ENCODE measurements at regions not wholly inside any gene's neighbourhood (a gene's known extent, or its start where the extent isn't known, plus 50 kb on each side); places are given as distances from the start of the nearest gene placed in this dataset.
"Not testable (repeated sequence)": the region's sequence is repeated elsewhere in the genome, so short reads cannot be mapped to it uniquely, and the experiment has no call there.

GRCh38 chr3:5357089-5357488 is 169.6 kb downstream of the EDEM1 start:
- no peak for DNase-seq (ENCODE audit: low read depth)

GRCh38 chr3:5358911-5359310 is 171.4 kb downstream of the EDEM1 start:
- DNase-seq (ENCODE audit: low read depth) = no peak

GRCh38 chr3:5360453-5360852 is 172.9 kb downstream of the EDEM1 start:
- DNase-seq (ENCODE audit: low read depth) = no peak

- DNase-seq (ENCODE audit: low read depth) = no peak
These were observed 179.2 kb downstream of the EDEM1 start for GRCh38 chr3:5366746-5367145.

- DNase-seq (ENCODE audit: low read depth) = not testable (repeated sequence)
These were observed 184.0 kb downstream of the EDEM1 start for GRCh38 chr3:5371555-5371954.

GRCh38 chr3:5376761-5377160 is 189.3 kb downstream of the EDEM1 start:
- DNase-seq (ENCODE audit: low read depth) = no peak

GRCh38 chr3:5379266-5379665 is 191.8 kb downstream of the EDEM1 start:
- not testable (repeated sequence) for DNase-seq (ENCODE audit: low read depth)

- not testable (repeated sequence) for DNase-seq (ENCODE audit: low read depth)
These were observed 196.2 kb downstream of the EDEM1 start for GRCh38 chr3:5383486-5384263.

- DNase-seq (ENCODE audit: low read depth) = no peak
These were observed 197.2 kb downstream of the EDEM1 start for GRCh38 chr3:5384557-5385236.

GRCh38 chr3:5388091-5388490 is 200.6 kb downstream of the EDEM1 start:
- DNase-seq (ENCODE audit: low read depth) = no peak

- DNase-seq (ENCODE audit: low read depth) = no peak
These were observed 201.6 kb downstream of the EDEM1 start for GRCh38 chr3:5389057-5389456.

GRCh38 chr3:5390221-5390620 is 202.7 kb downstream of the EDEM1 start:
- no peak for DNase-seq (ENCODE audit: low read depth)

GRCh38 chr3:5390936-5391625 is 203.6 kb downstream of the EDEM1 start:
- DNase-seq (ENCODE audit: low read depth) = no peak

- DNase-seq (ENCODE audit: low read depth) = no peak
These were observed 213.5 kb downstream of the EDEM1 start for GRCh38 chr3:5401002-5401401.

- no peak for DNase-seq (ENCODE audit: low read depth)
These were observed 217.2 kb downstream of the EDEM1 start for GRCh38 chr3:5404718-5405117.

- no peak for DNase-seq (ENCODE audit: low read depth)
These were observed 224.3 kb downstream of the EDEM1 start for GRCh38 chr3:5411786-5412185.

- DNase-seq (ENCODE audit: low read depth) = no peak
These were observed 235.6 kb downstream of the EDEM1 start for GRCh38 chr3:5423076-5423475.

GRCh38 chr3:5423523-5423922 is 236.0 kb downstream of the EDEM1 start:
- DNase-seq (ENCODE audit: low read depth) = no peak

GRCh38 chr3:5425371-5425770 is 237.9 kb downstream of the EDEM1 start:
- no peak for DNase-seq (ENCODE audit: low read depth)

GRCh38 chr3:5426094-5426883 is 238.8 kb downstream of the EDEM1 start:
- peak; percentile 52 for DNase-seq (ENCODE audit: low read depth)

GRCh38 chr3:5427021-5427420 is 239.5 kb downstream of the EDEM1 start:
- DNase-seq (ENCODE audit: low read depth) = no peak

- DNase-seq (ENCODE audit: low read depth) = no peak
These were observed 240.4 kb downstream of the EDEM1 start for GRCh38 chr3:5427938-5428337.
